CD8-positive, alpha-beta memory T cell (primary cell): ENCODE measurements at regions not wholly inside any gene's neighbourhood (a gene's known extent, or its start where the extent isn't known, plus 50 kb on each side); places are given as distances from the start of the nearest gene placed in this dataset.
A peak's percentile ranks its signal among the peaks of the same experiment; 100 is the strongest.

ENCODE experiments used
- CTCF ChIA-PET: fragments of 350-600 bp; sonication (Branson Sonifier 250); formaldehyde crosslinking; loops from one replicate; lab custom pipeline; 2021; ENCODE audit warnings: antibody characterized with exemption; lab: Charles Lee
- POLR2A ChIA-PET: fragments of 350-600 bp; sonication (Branson Sonifier 250); formaldehyde crosslinking; loops from one replicate; lab custom pipeline; 2021; ENCODE audit warnings: antibody characterized with exemption; lab: Charles Lee
- DNase-seq, 5 donors: peaks; one replicate each; pipeline versions ENCODE4 v3.0.0 to v3.0.0-alpha.2; 2020 to 2022; ENCODE audit warnings: mixed read lengths in 1 of 5
- H3K27ac ChIP-seq: one replicate; pipeline ENCODE4 v1.7.0; 2013; ENCODE audit warnings: low read depth, mild to moderate bottlenecking, low read length, moderate library complexity
- H3K27me3 ChIP-seq: 2 replicates; pipeline ENCODE4 v1.7.0; 2013; ENCODE audit warnings: low read length, mild to moderate bottlenecking; ENCODE audit not compliant: insufficient read depth, poor library complexity, severe bottlenecking
- H3K36me3 ChIP-seq: 2 replicates; pipeline ENCODE4 v1.7.0; 2013; ENCODE audit warnings: mild to moderate bottlenecking, low read length, moderate library complexity; ENCODE audit not compliant: insufficient read depth
- H3K4me1 ChIP-seq: 2 replicates; pipeline ENCODE4 v1.7.0; 2013; ENCODE audit warnings: mild to moderate bottlenecking, low read length, moderate library complexity; ENCODE audit not compliant: insufficient read depth
- H3K4me3 ChIP-seq: 2 replicates; pipeline ENCODE4 v1.7.0; 2013; ENCODE audit warnings: mild to moderate bottlenecking, low read length
- H3K9me3 ChIP-seq: 2 replicates; pipeline ENCODE4 v1.7.0; 2013; ENCODE audit warnings: mild to moderate bottlenecking, low read length
- H3K27ac Mint-ChIP-seq, 8 donors: one replicate each; pipeline ENCODE4 v1.8.0; 2020 to 2021; ENCODE audit warnings: mixed read lengths in 8 of 8, mild to moderate bottlenecking in 6 of 8, inconsistent platforms in 3 of 8, moderate library complexity in 3 of 8
- H3K27me3 Mint-ChIP-seq, 2 donors: one replicate each; pipeline ENCODE4 v1.8.0; 2020 to 2021; ENCODE audit warnings: mixed read lengths in 2 of 2, mild to moderate bottlenecking in 1 of 2, moderate library complexity in 1 of 2
- H3K36me3 Mint-ChIP-seq, 3 donors: one replicate each; pipeline ENCODE4 v1.8.0; 2020 to 2021; ENCODE audit warnings: mixed read lengths in 3 of 3, inconsistent platforms in 1 of 3, mild to moderate bottlenecking in 1 of 3
- H3K4me1 Mint-ChIP-seq, 3 donors: one replicate each; pipeline ENCODE4 v1.8.0; 2020 to 2021; ENCODE audit warnings: mixed read lengths in 3 of 3, inconsistent platforms in 1 of 3, mild to moderate bottlenecking in 1 of 3
- H3K4me3 Mint-ChIP-seq, 7 donors: one replicate each; pipeline ENCODE4 v1.8.0; 2020 to 2021; ENCODE audit warnings: mixed read lengths in 7 of 7, mild to moderate bottlenecking in 6 of 7, moderate library complexity in 4 of 7, inconsistent platforms in 2 of 7
- H3K9me3 Mint-ChIP-seq, 5 donors: one replicate each; pipeline ENCODE4 v1.8.0; 2020 to 2022; ENCODE audit warnings: mixed read lengths in 5 of 5, mild to moderate bottlenecking in 3 of 5, moderate library complexity in 2 of 5, inconsistent platforms in 1 of 5

DNA sequence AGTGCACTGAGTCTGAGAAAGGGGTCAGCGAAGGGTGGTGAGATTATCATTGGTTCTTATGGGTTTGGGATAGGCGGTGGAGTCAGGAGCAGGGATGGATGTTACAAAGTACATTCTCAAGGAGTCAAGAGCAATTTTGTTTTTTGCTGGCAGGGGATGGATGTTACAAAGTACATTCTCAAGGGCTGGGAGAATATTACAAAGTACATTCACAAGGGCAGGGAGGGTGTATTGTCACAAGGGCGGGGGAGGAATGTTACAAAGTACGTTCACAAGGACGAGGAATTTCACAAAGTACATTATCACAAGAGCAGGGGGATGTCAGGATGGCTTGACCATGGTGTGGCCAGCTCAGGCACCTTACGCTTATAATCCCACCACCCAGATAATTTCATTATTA lies 59.3 kb upstream of the FAM89A start:
- DNase-seq = no peak
- Mint-ChIP-seq H3K27ac (no peak overlapping the region), H3K36me3 (peaks cover 0 to 3% (median 0%) of the 10 kb centered on the region in 3 donors), H3K4me1 (no peaks in the 10 kb centered on the region), H3K9me3 (no peaks in the 10 kb centered on the region), H3K27me3 (peaks cover 16 to 40% of the 10 kb centered on the region in 2 donors), H3K4me3 (no peak overlapping the region)
- no peaks in the 10 kb centered on the region for H3K9me3 ChIP-seq
- ChIA-PET CTCF (no interaction called here), POLR2A (no interaction called here)
- no peaks in the 10 kb centered on the region for H3K4me1 ChIP-seq
- no peaks in the 10 kb centered on the region for H3K36me3 ChIP-seq
- no peak overlapping the region for H3K4me3 ChIP-seq
- no peaks in the 10 kb centered on the region for H3K27me3 ChIP-seq
- no peak overlapping the region for H3K27ac ChIP-seq

DNA sequence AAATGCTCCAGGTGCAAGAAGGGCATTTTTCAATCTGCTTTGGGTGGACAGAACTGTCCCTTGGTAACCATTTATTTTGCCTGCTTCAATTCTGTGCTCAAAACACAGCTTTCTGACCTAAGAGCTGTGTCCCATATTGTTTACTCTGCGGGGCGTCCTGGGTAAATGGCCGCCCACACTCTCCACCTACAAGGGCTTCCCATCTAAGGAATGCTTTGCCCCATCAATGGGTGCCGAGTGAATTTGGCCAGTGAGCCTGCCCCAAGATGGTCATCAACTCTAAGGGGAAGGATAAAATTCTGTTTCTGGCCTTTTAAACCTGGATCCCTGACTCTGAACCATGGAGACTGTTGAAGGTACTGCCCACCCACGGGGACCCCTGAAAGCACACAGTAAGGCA lies 55.5 kb upstream of the FAM89A start:
- Mint-ChIP-seq H3K4me1 (no peaks in the 10 kb centered on the region), H3K9me3 (no peaks in the 10 kb centered on the region), H3K27me3 (peaks cover 13 to 51% of the 10 kb centered on the region in 2 donors), H3K27ac (no peak overlapping the region), H3K4me3 (no peak overlapping the region), H3K36me3 (no peaks in the 10 kb centered on the region)
- H3K4me1 ChIP-seq = no peaks in the 10 kb centered on the region
- CTCF ChIA-PET = no interaction called here
- no peaks in the 10 kb centered on the region for H3K9me3 ChIP-seq
- H3K27me3 ChIP-seq = no peaks in the 10 kb centered on the region
- H3K27ac ChIP-seq = no peak overlapping the region
- no peaks in the 10 kb centered on the region for H3K36me3 ChIP-seq
- no peak for DNase-seq
- no peak overlapping the region for H3K4me3 ChIP-seq
- POLR2A ChIA-PET = no interaction called here

DNA sequence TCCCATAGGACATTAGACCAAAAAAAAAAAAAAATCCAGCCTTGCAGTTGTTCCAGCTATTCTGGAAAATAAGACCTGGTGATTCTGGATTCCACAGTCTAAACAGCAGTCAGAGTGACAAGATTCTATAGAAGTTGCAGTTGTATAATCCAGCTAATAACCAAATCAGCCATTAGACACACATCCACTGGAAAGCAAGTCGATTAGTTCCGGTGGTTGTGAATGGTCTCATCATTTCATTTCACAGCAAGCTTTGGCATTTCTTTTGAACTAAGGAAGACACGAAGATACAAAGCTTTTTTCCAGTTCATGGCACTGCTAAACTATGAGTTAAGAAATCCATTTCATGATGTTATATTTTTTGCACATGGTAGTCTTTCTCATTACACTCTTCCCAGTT lies 54.4 kb upstream of the FAM89A start:
- Histone ChIP-seq H3K27me3 (no peaks in the 10 kb centered on the region), H3K36me3 (no peaks in the 10 kb centered on the region), H3K27ac (no peak overlapping the region), H3K9me3 (no peaks in the 10 kb centered on the region), H3K4me1 (no peaks in the 10 kb centered on the region), H3K4me3 (no peak overlapping the region)
- DNase-seq = no peak
- H3K36me3 Mint-ChIP-seq = no peaks in the 10 kb centered on the region
- H3K4me3 Mint-ChIP-seq = no peak overlapping the region
- peaks cover 15 to 48% of the 10 kb centered on the region in 2 donors for H3K27me3 Mint-ChIP-seq
- H3K27ac Mint-ChIP-seq = no peak overlapping the region
- POLR2A ChIA-PET = no interaction called here
- CTCF ChIA-PET = interaction anchor here (0.6 to 0.7 kb wide), 2 partner anchors 218 to 356 kb away, joined by 3 to 4 read pairs; no protein-coding TSS in a partner anchor
- H3K4me1 Mint-ChIP-seq = no peaks in the 10 kb centered on the region
- H3K9me3 Mint-ChIP-seq = no peaks in the 10 kb centered on the region

GRCh38 chr1:231093156-231093922 lies 53.3 kb upstream of the FAM89A start:
- H3K27ac ChIP-seq = no peak overlapping the region
- H3K9me3 ChIP-seq = no peaks in the 10 kb centered on the region
- H3K4me3 ChIP-seq = no peak overlapping the region
- no peaks in the 10 kb centered on the region for H3K4me1 ChIP-seq
- no peak for DNase-seq
- no peaks in the 10 kb centered on the region for H3K36me3 Mint-ChIP-seq
- ChIA-PET CTCF (interaction anchor here (0.7 to 1.4 kb wide), 2 partner anchors 173 to 217 kb away, joined by 4 read pairs; no protein-coding TSS in a partner anchor), POLR2A (no interaction called here)
- H3K27me3 ChIP-seq = no peaks in the 10 kb centered on the region
- no peaks in the 10 kb centered on the region for H3K4me1 Mint-ChIP-seq
- no peaks in the 10 kb centered on the region for H3K9me3 Mint-ChIP-seq
- no peak overlapping the region for H3K27ac Mint-ChIP-seq
- peaks cover 15 to 43% of the 10 kb centered on the region in 2 donors for H3K27me3 Mint-ChIP-seq
- H3K4me3 Mint-ChIP-seq = no peak overlapping the region
- no peaks in the 10 kb centered on the region for H3K36me3 ChIP-seq

- no peaks in the 10 kb centered on the region for H3K9me3 ChIP-seq
- H3K4me3 Mint-ChIP-seq = no peak overlapping the region
- H3K4me1 Mint-ChIP-seq = no peaks in the 10 kb centered on the region
- H3K4me1 ChIP-seq = no peaks in the 10 kb centered on the region
- H3K27ac Mint-ChIP-seq = no peak overlapping the region
- H3K36me3 ChIP-seq = no peaks in the 10 kb centered on the region
- no peak overlapping the region for H3K27ac ChIP-seq
- CTCF ChIA-PET = interaction anchor here (1.1 to 1.4 kb wide), 2 partner anchors 172 to 174 kb away, joined by 4 to 5 read pairs; no protein-coding TSS in a partner anchor
- H3K36me3 Mint-ChIP-seq = no peaks in the 10 kb centered on the region
- DNase-seq = no peak
- H3K27me3 Mint-ChIP-seq = peaks cover 13 to 43% of the 10 kb centered on the region in 2 donors
- POLR2A ChIA-PET = no interaction called here
- no peaks in the 10 kb centered on the region for H3K27me3 ChIP-seq
- H3K4me3 ChIP-seq = no peak overlapping the region
- H3K9me3 Mint-ChIP-seq = no peaks in the 10 kb centered on the region
Measured at GRCh38 chr1:231092380-231092779, 52.3 kb upstream of the FAM89A start.

- H3K4me1 ChIP-seq = no peaks in the 10 kb centered on the region
- H3K4me3 ChIP-seq = no peak overlapping the region
- H3K27me3 Mint-ChIP-seq = peaks cover 13 to 43% of the 10 kb centered on the region in 2 donors
- ChIA-PET POLR2A (no interaction called here), CTCF (interaction anchor here (1.1 to 1.4 kb wide), 2 partner anchors 172 to 173 kb away, joined by 4 to 5 read pairs; no protein-coding TSS in a partner anchor)
- no peak overlapping the region for H3K4me3 Mint-ChIP-seq
- no peaks in the 10 kb centered on the region for H3K36me3 ChIP-seq
- peak in 3 of 5 donors; percentile 1 to 26 (median 15) for DNase-seq
- no peaks in the 10 kb centered on the region for H3K9me3 Mint-ChIP-seq
- no peaks in the 10 kb centered on the region for H3K27me3 ChIP-seq
- no peak overlapping the region for H3K27ac ChIP-seq
- H3K9me3 ChIP-seq = no peaks in the 10 kb centered on the region
- no peaks in the 10 kb centered on the region for H3K4me1 Mint-ChIP-seq
- no peaks in the 10 kb centered on the region for H3K36me3 Mint-ChIP-seq
- no peak overlapping the region for H3K27ac Mint-ChIP-seq
Measured at GRCh38 chr1:231091831-231092301, 51.8 kb upstream of the FAM89A start.

- ChIA-PET POLR2A (no interaction called here), CTCF (interaction anchor here (1.2 kb wide), 1 partner anchor 173 kb away, joined by 3 read pairs; no protein-coding TSS in a partner anchor)
- no peaks in the 10 kb centered on the region for H3K36me3 ChIP-seq
- no peak overlapping the region for H3K27ac Mint-ChIP-seq
- no peak for DNase-seq
- H3K27me3 ChIP-seq = no peaks in the 10 kb centered on the region
- no peaks in the 10 kb centered on the region for H3K4me1 ChIP-seq
- no peaks in the 10 kb centered on the region for H3K4me1 Mint-ChIP-seq
- no peaks in the 10 kb centered on the region for H3K9me3 ChIP-seq
- H3K27me3 Mint-ChIP-seq = peaks cover 13 to 39% of the 10 kb centered on the region in 2 donors
- no peak overlapping the region for H3K27ac ChIP-seq
- no peaks in the 10 kb centered on the region for H3K36me3 Mint-ChIP-seq
- H3K4me3 Mint-ChIP-seq = no peak overlapping the region
- H3K9me3 Mint-ChIP-seq = no peaks in the 10 kb centered on the region
- H3K4me3 ChIP-seq = no peak overlapping the region
Measured at GRCh38 chr1:231091415-231091814, 51.4 kb upstream of the FAM89A start.
